Stimulated activated CD4-positive, alpha-beta T cell treated with anti-CD3 and anti-CD28 coated beads, Interleukin-12 subunit alpha, Interleukin-12 subunit beta, amount 100 ng/mL, for 24 hours (primary cell): ENCODE measurements at regions not wholly inside any gene's neighbourhood (a gene's known extent, or its start where the extent isn't known, plus 50 kb on each side); places are given as distances from the start of the nearest gene placed in this dataset.

ENCODE experiments used
- DNase-seq, 2 experiments: peaks; one replicate each; pipeline ENCODE4 v3.0.0-alpha.2; 2020; ENCODE audit warnings: low read depth in 2 of 2

DNA sequence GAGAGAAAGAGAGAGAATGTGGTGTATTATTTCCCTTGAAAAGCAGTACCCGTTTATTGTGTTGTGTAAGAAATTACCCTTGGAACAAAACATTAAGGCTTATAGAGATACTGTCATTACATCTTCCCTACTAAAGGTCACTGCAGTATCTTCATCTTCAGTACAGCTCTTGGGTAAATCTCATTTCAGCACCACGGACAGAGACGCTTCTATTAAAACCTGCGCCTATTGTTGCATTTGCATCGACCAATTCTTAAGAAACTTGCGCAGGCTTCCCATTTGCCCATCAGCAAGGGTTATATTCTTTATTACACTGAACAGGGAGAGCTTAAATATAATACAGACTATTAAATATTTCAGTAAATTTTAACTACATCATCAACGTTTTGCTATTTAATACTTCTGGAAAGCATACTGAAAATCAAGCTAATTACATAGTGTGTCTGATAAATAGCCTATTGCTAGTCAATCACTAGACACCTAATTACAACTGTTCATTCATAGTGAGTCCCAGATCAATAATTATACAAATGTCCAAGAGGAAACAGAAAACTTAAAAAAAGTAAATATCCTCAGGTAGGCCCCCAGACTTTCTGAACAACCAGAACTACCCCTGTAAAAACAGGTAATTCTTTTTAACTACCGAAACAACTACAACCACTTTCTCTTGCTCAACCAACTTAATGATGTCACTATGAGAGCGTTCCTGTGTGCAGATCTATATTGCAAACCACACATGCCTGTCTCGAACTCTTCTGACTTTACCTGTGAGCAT lies 350.6 kb downstream of the LIG4 start:
- no peak for DNase-seq

DNA sequence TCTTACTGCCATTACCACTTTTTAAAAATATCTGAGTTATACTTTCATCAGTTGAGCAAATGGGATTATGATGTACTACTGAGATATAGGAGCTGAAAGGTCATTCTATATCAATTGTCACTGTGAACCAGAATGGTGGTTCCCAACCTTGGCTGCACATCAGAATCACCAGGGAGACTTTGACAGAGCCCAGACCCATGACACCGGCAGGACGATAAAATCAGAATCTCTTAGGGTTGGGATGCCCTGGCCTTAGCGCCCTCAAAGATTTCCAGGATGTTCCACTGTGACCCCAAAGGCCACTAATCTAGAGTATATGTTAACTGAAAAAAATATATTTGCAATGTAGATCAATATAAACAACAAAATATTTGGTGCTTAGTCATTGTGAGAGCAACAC lies 355.1 kb downstream of the LIG4 start:
- no peak for DNase-seq

DNA sequence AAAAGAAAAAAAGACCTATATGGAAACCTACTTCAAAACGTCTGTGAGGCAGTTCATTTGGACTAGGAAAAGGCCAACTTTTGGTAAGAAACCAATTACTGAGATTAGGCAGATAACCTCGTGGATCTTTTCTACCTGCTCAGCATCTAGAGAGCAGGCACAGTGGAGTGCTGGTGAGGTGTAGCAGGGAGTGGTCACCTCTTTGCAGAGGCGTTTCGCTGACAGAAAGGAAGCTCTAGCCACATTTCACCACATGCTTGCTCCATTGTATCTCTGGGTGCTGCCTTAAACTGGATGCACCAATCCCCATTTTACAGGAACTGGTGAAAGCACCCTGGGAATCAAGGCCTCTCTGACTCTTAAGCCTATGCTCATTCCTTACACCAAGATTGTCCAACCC lies 360.5 kb downstream of the LIG4 start:
- no peak for DNase-seq

DNA sequence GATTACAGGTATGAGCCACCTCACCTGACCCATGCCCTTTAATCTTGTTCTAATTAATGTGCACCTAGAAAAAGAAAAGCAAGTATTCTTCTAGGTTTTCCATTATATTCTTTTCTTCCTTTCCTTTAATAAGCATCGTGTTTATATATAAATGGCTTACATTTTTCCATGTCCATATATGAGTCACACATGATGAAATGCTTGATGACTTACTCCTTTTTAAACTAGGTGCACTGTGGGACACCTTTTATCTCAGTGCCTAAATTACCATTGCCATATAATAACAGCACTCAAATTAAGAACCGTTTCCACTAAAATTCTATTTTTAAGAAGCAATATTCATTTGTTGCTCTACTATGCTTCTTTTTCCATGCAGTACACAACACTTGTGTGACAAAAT lies 363.3 kb downstream of the LIG4 start:
- DNase-seq: no peak

DNA sequence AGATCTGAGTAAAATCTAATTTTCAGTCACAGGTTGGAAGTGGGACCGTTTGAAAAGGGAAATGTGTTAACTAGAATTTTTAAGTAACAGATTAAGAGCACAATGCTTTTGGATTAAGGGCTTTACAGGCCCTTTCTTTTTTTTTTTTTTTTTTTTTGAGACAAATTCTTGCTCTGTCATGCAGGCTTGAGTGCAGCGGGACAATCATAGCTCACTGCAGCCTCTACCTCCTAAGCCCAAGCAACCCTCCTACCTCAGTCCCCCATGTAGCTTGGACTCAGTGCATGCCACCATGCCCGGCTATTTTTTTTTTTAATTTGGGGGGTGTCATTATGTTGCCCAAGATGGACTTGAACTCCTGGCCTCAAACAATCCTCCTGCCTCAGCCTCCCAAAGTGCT lies 363.7 kb downstream of the LIG4 start:
- DNase-seq: no peak

DNA sequence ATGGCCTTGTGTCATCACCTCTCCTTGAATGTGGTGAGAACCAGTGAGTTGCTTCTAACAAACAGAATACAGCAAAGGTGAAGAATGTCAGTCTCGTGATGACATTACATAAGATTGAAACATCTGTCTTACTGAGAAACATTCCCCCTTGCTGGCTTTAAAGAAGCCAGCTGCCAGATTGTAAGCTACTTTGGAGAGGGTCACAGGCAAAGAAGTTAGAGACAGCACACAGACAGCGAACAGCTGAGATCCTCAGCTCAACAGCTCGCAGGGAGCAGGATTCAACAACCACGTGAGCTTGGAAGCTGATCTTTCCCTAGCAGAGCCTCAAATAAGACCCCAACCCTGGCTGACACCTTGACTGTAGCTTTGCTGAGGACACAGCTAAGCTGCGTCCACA lies 367.9 kb downstream of the LIG4 start:
- DNase-seq: no peak

DNA sequence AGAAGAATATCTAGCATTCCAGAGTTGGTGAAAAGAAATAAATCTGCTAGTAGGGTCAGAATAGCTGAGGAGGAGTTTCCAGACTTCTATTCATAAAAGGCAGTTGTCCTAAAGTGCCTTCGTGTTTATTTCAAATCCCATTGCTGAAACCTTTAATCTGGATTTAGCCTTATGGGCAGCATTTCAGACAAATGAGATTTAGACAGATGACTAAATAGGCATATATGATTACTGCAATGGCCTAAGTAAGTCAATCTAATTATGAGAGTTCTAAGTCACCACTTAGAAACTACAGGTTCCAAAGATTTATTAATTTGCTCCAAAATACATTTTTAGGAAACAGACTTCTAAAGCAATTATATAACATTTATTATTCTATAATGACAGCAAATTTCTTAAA lies 368.7 kb downstream of the LIG4 start:
- no peak for DNase-seq

DNA sequence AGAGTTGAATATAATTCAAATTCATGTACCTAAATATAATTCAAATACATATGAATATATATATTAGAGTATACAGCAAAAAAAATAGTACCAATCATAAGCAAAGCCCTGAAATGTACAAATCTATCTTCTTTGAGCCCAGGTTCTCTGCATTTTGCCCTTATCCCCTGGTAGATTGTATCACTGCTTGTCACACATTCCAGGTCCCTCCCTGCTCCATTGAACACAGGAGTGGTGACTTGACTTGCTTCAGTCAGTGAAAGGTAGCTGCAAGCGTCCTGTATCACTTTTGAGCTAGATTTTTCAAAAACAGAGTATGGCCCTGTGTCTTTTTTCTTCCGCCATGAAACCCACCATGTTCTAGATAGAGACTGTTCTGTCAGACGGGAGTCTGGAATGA lies 369.4 kb downstream of the LIG4 start:
- no peak for DNase-seq

DNA sequence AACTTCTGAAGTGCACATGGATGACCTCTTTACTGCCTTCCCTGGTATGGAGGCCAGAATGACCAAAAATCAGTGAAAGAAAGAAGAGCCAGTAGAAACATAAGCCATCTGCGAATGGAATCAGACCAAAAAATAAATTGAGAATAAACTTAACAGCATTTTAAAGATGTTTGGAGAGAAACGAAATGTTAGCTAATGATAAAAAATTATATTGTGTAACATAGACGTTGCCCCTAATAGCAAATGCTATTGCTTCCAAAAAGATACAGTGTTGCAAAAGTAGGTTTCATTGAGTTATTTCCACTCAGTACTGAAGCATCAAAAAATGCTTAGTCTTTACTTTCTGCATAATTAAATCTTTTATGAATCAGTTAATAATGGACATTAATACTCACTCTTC lies 371.7 kb downstream of the LIG4 start:
- DNase-seq: no peak

DNA sequence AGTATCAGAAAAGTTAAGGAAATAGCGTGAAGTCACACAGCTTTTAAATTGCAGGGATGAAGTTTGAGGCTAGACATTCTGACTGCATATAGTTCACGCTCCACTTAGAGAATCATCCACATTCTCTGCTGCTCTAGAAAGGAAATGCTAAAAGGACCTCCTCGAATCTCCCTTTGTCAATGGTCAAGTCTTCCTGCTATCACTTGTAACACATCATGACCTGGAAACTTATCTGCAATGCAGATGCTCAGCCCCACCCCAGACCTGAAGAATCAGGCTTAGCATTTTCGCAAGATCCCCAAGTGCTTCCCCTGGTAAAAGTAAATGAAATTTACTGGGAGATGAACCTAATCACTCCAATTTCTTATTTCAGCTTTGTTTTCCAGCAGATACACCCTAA lies 372.1 kb downstream of the LIG4 start:
- no peak for DNase-seq

DNA sequence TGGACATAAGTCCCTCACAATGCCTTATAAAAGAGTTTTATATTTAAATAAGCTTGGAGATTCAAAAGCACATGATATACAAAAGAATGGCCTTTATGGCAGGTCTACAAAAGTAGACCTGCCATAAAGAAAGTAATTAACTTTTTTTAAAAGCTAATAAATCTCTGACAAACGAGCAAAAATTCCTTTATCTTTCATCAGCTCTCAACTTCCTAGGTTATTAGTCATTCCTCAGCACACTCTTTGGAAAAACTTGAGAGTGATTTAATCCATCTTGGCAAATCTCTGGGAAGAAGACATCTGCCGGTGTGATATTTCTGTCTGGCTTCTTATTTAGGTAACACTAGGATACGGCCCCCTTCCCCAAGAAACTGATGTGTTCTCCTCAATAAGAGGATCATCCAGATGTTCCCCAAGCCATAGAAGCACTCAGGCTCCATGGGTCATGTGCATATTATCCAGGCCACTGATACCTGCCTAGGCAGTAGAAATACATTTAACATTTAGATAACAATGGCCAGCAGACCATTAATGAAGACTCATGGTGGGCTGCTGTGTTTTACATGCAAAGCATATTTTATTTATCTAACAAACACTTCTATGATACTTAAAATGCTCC lies 372.7 kb downstream of the LIG4 start:
- DNase-seq: no peak

DNA sequence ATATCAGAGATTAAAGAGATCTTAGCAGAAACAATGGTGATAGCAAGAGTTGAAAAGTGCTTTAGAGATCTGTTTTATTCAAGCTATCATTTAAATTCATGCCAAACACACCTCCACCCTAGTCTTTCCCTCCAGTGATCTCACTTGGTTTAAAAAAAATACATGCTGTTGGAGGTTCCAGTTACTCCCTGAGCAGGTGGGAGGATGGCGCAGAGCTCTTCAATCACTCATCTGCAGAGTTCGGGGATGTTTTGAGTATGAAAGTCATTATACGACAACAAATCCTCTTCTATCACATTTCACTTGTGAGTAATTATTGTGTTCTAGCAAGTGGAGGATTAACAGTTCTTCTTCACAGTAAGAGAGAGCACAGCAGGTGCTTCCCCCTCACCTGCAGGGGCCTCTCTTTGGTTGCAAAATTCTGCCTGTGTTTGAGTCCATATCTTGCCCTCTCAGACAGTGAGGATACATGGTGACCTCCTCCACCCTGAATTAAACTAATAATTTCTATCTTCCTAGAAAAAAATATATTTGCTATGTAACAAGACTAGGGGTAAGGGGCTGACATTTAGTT lies 376.7 kb downstream of the LIG4 start:
- DNase-seq: no peak

DNA sequence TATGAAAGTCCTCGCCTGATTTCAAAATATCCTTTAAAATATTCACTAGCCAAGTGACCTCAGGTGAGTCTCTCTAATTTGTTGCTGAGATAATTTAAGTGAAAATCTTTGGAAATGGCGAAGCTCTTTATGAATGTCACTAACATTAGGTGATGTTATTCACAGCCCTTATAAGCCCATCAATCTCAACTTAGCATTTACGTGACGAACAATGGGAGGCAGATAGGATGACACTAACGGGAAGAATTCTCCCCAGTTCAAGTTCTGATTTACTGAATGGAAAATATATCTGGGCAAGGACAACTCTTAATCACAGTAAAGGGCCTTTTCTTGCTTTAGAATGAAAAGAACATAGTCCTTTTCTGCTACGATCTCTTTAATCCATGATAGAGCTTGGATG lies 378.7 kb downstream of the LIG4 start:
- DNase-seq: no peak

DNA sequence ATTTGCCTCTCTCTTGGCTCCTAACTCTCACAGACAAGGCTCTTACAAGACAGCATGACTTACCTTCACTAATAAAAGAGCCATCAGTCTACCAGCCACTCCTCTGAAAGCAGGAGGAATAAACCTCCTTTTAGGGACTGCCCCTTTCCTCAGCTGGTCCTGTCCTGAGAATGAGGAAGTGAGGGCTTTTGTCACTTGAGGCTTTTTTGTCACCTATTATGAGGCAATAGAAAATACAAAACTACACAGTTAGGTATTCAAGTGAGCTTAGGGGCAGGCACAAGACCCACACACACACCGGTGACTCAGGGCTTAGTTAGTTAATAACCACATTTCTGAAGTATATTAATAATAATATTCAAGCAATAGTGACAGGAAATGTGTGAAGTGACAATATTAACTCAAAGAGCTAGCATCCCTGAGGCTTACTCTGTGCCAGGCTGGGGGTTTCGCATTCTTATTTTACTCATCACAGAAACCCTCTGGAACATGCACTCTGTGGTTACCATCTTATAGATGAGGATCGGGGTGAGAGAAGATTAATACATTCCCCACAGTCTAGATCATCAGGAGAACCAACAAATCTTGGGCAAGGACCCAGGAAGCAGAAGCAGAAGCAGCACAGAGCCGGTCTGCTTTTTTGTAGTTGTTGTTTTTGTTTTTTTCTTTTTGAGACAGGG lies 379.9 kb downstream of the LIG4 start:
- no peak for DNase-seq

DNA sequence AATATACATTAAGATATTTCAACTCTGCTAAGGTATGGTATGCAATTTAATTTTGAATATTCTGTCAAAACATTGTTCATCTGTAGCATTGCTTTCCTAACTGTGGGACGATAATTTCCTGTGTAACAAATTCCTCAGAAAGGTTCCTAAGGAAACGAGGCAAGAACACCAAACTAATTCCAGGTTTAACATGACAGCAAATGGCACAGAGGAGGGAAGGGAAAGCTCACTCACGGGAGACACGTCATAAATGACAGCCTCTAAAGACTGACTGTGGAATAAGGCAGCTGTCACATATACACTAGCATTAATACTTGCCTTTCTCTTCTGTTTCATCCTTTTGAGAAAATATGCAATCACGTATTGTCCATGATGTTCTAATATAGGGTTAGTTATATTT lies 380.6 kb downstream of the LIG4 start:
- DNase-seq: no peak

DNA sequence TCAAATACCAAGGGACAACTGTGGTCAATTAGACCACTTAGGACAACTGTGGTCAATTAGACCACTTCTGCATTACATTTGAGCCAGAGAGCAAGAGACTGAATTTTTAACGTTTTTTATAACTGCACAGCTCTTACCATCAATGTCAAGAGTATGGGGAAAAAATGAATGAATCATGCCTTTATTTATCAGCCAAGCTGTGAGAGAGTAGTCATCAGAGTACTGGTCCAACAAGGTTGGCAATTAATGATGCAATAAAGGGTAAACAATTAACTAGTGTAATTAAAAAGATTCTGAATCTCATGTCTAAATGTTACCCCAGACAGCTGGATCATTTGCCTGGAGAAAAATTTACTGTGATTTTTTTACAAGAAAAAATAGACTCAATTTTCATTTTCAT lies 381.1 kb downstream of the LIG4 start:
- no peak for DNase-seq

DNA sequence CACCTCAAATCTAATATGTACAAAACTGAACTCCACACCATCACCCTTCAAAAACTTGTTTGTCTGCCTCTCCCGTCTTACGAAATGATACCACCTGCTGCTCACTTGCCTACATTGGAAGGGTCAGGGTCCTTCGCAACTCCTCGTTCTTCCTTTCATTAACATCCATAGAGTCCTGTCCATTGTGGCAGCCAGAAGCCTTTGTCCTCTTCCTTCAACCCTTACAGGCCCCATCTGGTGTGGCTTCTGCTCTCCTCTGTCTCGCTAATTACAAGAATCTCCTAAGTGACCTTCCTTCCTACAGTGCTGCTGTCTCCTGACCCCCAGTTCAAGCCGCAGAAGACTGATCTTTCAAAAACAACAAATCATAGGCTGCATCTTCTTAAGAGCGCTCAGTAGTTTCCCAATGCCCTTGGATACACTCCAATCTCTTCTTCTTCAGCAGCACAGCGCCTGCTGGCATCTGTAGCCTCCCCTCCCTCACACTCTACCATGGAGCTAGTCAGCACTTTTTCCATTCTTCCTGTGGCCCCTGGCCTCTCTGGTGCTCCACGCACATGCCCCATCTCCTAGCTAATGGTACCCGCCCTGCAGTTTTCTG lies 382.7 kb downstream of the LIG4 start:
- DNase-seq: no peak

DNA sequence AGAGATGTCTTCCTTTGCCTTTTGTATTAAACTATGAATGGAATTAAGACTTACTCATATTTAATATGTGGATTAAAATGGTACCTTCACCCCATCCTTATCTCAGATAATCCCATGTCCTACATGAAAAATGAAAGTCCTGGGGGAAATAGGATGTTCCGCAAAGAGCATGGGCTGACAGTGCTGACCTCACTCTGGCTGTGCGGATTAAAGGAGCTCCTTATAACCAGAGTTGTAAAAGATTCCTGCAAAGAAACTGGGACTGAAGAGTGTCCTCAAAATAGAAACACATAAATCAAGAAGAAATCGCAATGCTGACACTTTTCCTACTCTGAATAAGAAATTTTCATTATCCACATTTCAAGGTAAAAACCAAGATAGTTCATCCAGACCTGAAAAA lies 384.5 kb downstream of the LIG4 start:
- no peak for DNase-seq

DNA sequence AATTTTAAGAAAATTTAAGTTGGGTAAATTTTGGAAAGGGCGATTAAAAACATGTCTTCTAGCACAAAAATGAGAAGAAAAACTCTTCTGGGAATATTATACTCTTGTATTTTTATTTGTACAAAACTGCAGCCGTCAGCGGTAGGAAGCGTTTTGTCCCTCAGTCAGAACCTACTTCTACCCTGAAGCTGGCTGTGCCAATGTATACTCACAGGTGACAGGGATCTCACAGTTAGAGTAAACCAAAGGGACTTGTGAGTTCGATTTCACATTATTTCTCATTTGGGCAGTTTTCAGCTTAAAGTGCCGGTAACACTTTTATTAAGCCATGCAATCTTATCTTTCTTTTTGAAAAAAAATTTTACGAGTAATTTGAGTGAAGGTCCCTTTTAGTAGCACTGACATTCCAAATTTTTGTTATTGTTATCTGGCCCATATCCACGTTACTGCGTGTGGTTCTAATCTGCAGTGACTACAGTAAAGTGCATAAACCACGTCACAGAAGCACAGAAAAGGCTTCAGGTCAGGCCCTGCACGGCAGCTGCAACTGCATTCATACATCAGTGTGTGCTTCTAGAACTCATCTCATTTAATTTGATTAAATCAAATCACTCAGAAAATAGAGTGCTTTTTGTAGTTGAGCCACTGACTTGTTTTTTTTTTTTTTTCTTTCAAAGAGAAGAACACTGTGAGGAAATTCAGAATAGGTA lies 387.3 kb downstream of the LIG4 start:
- DNase-seq: no peak

DNA sequence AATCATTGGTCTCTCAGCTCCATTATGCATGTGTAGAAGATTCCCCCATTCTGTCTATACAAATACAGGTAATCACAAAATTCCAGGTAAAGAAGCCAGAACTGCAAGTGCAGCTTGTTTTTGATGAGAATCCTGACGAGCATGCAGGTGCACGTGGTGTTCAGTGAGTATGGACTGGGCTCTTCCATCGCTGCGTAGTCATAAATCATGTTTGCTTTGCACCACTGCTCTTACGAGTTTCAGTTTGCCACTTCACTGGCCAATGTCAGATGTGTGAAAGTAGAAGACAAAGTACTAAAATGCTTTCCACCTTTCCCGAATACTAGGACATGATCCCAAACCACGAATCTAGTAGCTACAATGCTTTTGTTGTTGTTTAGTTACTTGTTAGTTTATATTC lies 390.7 kb downstream of the LIG4 start:
- no peak for DNase-seq

DNA sequence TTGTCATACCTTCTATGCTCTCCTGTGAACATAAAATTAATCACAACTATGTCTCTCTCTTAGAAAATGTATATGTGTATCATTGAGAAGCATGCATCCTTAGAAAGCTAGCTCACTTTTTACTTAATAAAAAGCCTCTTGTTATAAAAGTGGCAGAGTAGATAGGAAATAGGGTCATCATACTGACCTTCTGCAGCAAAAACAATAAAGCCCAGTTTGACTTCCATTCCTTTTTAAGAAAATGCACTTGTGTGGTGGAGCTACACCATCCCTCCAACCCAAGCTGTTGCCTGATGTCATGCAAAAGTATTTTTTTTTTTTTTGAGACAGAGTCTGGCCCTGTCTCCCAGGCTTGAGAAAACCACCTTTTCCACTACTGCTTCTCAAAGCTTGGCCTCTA lies 393.3 kb downstream of the LIG4 start:
- no peak for DNase-seq

DNA sequence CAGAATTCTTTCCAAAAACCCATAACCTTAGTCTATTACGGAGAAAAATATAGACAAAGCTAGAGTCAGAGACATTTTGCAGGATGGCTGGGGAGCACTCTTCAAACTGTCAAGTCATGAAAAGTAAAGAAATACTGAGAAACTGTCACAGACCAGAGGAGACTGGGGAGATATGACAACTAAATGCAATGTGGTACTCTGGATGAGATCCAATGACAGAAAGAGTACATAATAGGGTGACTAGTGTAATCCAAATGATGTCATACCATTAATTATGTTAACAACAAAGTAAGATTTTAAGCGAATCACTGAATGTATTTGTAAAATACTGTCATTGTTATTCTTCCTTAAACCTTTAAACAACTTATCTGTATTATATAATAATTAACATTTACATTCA lies 393.8 kb downstream of the LIG4 start:
- no peak for DNase-seq
